ENCODE measurements at regions not wholly inside any gene's neighbourhood (a gene's known extent, or its start where the extent isn't known, plus 50 kb on each side); places are given as distances from the start of the nearest gene placed in this dataset.
"Not testable (repeated sequence)": the region's sequence is repeated elsewhere in the genome, so short reads cannot be mapped to it uniquely, and the experiment has no call there.

DNA sequence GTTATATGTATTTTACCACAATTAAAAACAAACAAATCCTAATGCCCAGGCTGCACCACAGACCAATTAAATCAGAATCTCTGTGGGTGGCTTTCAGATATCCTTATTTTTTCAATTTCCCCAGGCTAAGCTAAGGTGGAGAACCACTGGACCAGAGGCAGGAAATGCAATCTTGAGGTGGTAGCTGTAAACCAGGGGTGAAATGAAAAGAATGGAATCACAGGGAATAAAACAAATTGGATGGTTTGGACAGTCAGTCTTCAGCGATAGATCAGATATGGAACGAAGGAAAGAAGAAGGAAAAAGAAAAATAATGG is 215.4 kb downstream of the KCNRG start:
- no peak overlapping the region for H3K9ac ChIP-seq (ENCODE audit: low read depth, low read length)
- intact Hi-C loops (cut with micrococcal nuclease): no loop called here
- no peak overlapping the region for H3K23ac ChIP-seq (ENCODE audit: low read depth, low read length)
- H3K56ac ChIP-seq (ENCODE audit: extremely low read depth, insufficient read depth, low read length): no peak overlapping the region
- DNase-seq (no peak), ATAC-seq (ENCODE audit: low read depth) (no peak; the same call in 1 of the 2 replicates)
- H3K27me3 ChIP-seq (ENCODE audit: control insufficient read depth, insufficient read depth, low read length): no peaks in the 10 kb centered on the region; the same call in 1 of the 2 replicates
- TF ChIP-seq RCOR1 (IDR thresholded peaks at IDR 0.05; ENCODE audit: insufficient replicate concordance, low read length): no peak
- no peak overlapping the region for H2BK120ac ChIP-seq (ENCODE audit: low read depth, low read length)
- WGBS, 2 experiments (ENCODE audit: extremely low coverage in 2 of 2, insufficient read length in 1 of 2): no CpG with 5 or more reads among the region's 2 CpGs
- no peak overlapping the region for H3K4me3 ChIP-seq (ENCODE audit: insufficient read depth, low read depth, low read length)
- dilution Hi-C loops (cut with HindIII; ENCODE audit: low sequenced_read_pairs, unreplicated experiment): no loop called here
- BruUV-seq (replicated peaks): no TSS peak
- H3K4me1 ChIP-seq (ENCODE audit: control insufficient read depth, insufficient read depth, low read length): peaks cover 6% of the 10 kb centered on the region
- no peaks in the 10 kb centered on the region for H3K79me1 ChIP-seq (ENCODE audit: low read depth in 1 of 2, low read length in 2 of 2)
- H3K18ac ChIP-seq (ENCODE audit: low read depth, low read length): no peak overlapping the region
- CTCF ChIA-PET: interaction anchor here (0.5 kb wide), 1 partner anchor 114 kb away, joined by 3 read pairs; no protein-coding TSS in a partner anchor
- no peak overlapping the region for H3K27ac ChIP-seq (ENCODE audit: insufficient read depth, low read length)
- H4K91ac ChIP-seq (ENCODE audit: insufficient read depth, low read depth, low read length): no peak overlapping the region
- no peaks in the 10 kb centered on the region for H4K20me1 ChIP-seq (ENCODE audit: insufficient read depth, low read length)
- H3K9me1 ChIP-seq (ENCODE audit: insufficient read depth, low read length): no peaks in the 10 kb centered on the region
- no peak overlapping the region for H2BK15ac ChIP-seq (ENCODE audit: low read depth, low read length)
- H4K8ac ChIP-seq (ENCODE audit: low read depth in 2 of 2, low read length in 2 of 2): no peak overlapping the region
- in situ Hi-C loops (cut with MboI; ENCODE audit: low sequenced_read_pairs): no loop called here
- H2BK5ac ChIP-seq (ENCODE audit: low read depth, low read length, poor library complexity, severe bottlenecking): no peak overlapping the region
- no peak overlapping the region for H3K4me2 ChIP-seq (ENCODE audit: low read depth, low read length)
- no peak overlapping the region for H2AK9ac ChIP-seq (replicated peaks; ENCODE audit: low read depth, low read length, poor library complexity)
- H3K4ac ChIP-seq (ENCODE audit: low read depth, low read length): no peak overlapping the region
- no peak overlapping the region for H2BK20ac ChIP-seq (ENCODE audit: low read depth, low read length)
- POLR2A ChIA-PET (ENCODE audit: unreplicated experiment): no interaction called here
- no peak overlapping the region for H4K5ac ChIP-seq (ENCODE audit: low read depth, low read length)
- no peaks in the 10 kb centered on the region for H3K36me3 ChIP-seq (ENCODE audit: control insufficient read depth, insufficient read depth, low read length)
- no peaks in the 10 kb centered on the region for H3K9me3 ChIP-seq (ENCODE audit: control insufficient read depth, insufficient read depth, low read length)
- H2AK5ac ChIP-seq (ENCODE audit: low read depth, low read length): no peak overlapping the region
- H3K14ac ChIP-seq (replicated peaks; ENCODE audit: low read depth, low read length): no peak overlapping the region
- H2AFZ ChIP-seq (replicated peaks; ENCODE audit: low read length, poor library complexity): no peak overlapping the region

DNA sequence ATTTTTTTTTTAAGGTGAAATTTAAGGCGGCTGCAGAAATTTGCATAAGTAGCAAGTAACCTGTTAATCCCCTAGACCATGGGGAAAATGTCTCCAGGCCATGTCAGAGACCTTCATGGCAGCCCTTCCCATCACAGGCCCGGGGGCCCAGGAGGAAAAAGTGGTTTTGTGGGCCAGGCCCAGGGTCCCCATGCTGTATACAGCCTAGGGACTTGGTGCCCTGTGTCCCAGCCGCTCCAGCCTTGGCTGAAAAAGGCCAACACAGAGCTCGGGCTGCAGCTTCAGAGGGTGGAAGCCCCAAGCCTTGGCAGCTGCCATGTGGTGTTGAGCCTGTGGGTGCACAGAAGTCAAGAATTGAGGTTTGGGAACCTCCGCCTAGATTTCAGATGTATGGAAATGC is 218.3 kb downstream of the KCNRG start:
- intact Hi-C loops (cut with micrococcal nuclease); BruUV-seq (replicated peaks); dilution Hi-C loops (cut with HindIII; ENCODE audit: low sequenced_read_pairs, unreplicated experiment): not testable (repeated sequence)

More for the DNA sequence above, 218.3 kb downstream of the KCNRG start:
- H4K8ac ChIP-seq (ENCODE audit: low read depth in 2 of 2, low read length in 2 of 2); H3K79me1 ChIP-seq (ENCODE audit: low read depth in 1 of 2, low read length in 2 of 2); H2AK5ac ChIP-seq (ENCODE audit: low read depth, low read length); POLR2A ChIA-PET (ENCODE audit: unreplicated experiment); H3K4me3 ChIP-seq (ENCODE audit: insufficient read depth, low read depth, low read length); H3K27ac ChIP-seq (ENCODE audit: insufficient read depth, low read length); H3K4ac ChIP-seq (ENCODE audit: low read depth, low read length); H3K23ac ChIP-seq (ENCODE audit: low read depth, low read length); H2BK5ac ChIP-seq (ENCODE audit: low read depth, low read length, poor library complexity, severe bottlenecking); DNase-seq; H3K18ac ChIP-seq (ENCODE audit: low read depth, low read length); H4K20me1 ChIP-seq (ENCODE audit: insufficient read depth, low read length); H2AK9ac ChIP-seq (replicated peaks; ENCODE audit: low read depth, low read length, poor library complexity); H3K9me1 ChIP-seq (ENCODE audit: insufficient read depth, low read length); in situ Hi-C loops (cut with MboI; ENCODE audit: low sequenced_read_pairs); H3K4me1 ChIP-seq (ENCODE audit: control insufficient read depth, insufficient read depth, low read length); H2BK15ac ChIP-seq (ENCODE audit: low read depth, low read length); H3K9ac ChIP-seq (ENCODE audit: low read depth, low read length); ATAC-seq (ENCODE audit: low read depth); CTCF ChIA-PET; H3K56ac ChIP-seq (ENCODE audit: extremely low read depth, insufficient read depth, low read length); H2AFZ ChIP-seq (replicated peaks; ENCODE audit: low read length, poor library complexity); H4K91ac ChIP-seq (ENCODE audit: insufficient read depth, low read depth, low read length); H3K9me3 ChIP-seq (ENCODE audit: control insufficient read depth, insufficient read depth, low read length); H4K5ac ChIP-seq (ENCODE audit: low read depth, low read length); H3K14ac ChIP-seq (replicated peaks; ENCODE audit: low read depth, low read length); H3K36me3 ChIP-seq (ENCODE audit: control insufficient read depth, insufficient read depth, low read length); H2BK120ac ChIP-seq (ENCODE audit: low read depth, low read length); H2BK20ac ChIP-seq (ENCODE audit: low read depth, low read length); H3K4me2 ChIP-seq (ENCODE audit: low read depth, low read length): not testable (repeated sequence)
- WGBS, 2 experiments (ENCODE audit: extremely low coverage in 2 of 2, insufficient read length in 1 of 2): 100% methylated on average over 1 of the region's 5 CpGs; no CpG with 5 or more reads in 1 of the 2 experiments
- peaks cover 12% of the 10 kb centered on the region; the same call in 1 of the 2 replicates for H3K27me3 ChIP-seq (ENCODE audit: control insufficient read depth, insufficient read depth, low read length)
